IPS-18c (cell line): ENCODE measurements at regions not wholly inside any gene's neighbourhood (a gene's known extent, or its start where the extent isn't known, plus 50 kb on each side); places are given as distances from the start of the nearest gene placed in this dataset.

Experiments
- H3K4me3 ChIP-seq: 2 replicates; pipeline ENCODE4 v1.7.0; 2013; ENCODE audit warnings: low read depth, mild to moderate bottlenecking, low read length, moderate library complexity; ENCODE audit not compliant: insufficient read depth
- H3K9me3 ChIP-seq: one replicate; pipeline ENCODE4 v1.6.1; 2013; ENCODE audit warnings: mild to moderate bottlenecking, low read length, moderate library complexity; ENCODE audit not compliant: control insufficient read depth, insufficient read depth

GRCh38 chr22:48513446-48513845 is 1314.2 kb downstream of the BRD1 start:
- Histone ChIP-seq H3K4me3 (no peak overlapping the region), H3K9me3 (no peaks in the 10 kb centered on the region)

- Histone ChIP-seq H3K4me3 (no peak overlapping the region), H3K9me3 (peaks cover 3% of the 10 kb centered on the region)
Measured at GRCh38 chr22:48511781-48512327, 1315.8 kb downstream of the BRD1 start.

- peaks cover 3% of the 10 kb centered on the region for H3K9me3 ChIP-seq
Measured at GRCh38 chr22:48511211-48511610, 1316.5 kb downstream of the BRD1 start.

GRCh38 chr22:48510599-48510998 is 1317.1 kb downstream of the BRD1 start:
- H3K9me3 ChIP-seq, result peaks cover 3% of the 10 kb centered on the region
- H3K4me3 ChIP-seq, result no peak overlapping the region

More at GRCh38 chr22:48511211-48511610, 1316.5 kb downstream of the BRD1 start:
- H3K4me3 ChIP-seq, result no peak overlapping the region

GRCh38 chr22:48507595-48508350 is 1319.9 kb downstream of the BRD1 start:
- Histone ChIP-seq H3K9me3 (peaks cover 3% of the 10 kb centered on the region), H3K4me3 (no peak overlapping the region)

- peaks cover 3% of the 10 kb centered on the region for H3K9me3 ChIP-seq
- no peak overlapping the region for H3K4me3 ChIP-seq
Measured at GRCh38 chr22:48507171-48507570, 1320.5 kb downstream of the BRD1 start.

GRCh38 chr22:48506506-48507145 is 1321.0 kb downstream of the BRD1 start:
- H3K4me3 ChIP-seq, result no peak overlapping the region
- peaks cover 3% of the 10 kb centered on the region for H3K9me3 ChIP-seq

- peaks cover 3% of the 10 kb centered on the region for H3K9me3 ChIP-seq
Measured at GRCh38 chr22:48505891-48506290, 1321.8 kb downstream of the BRD1 start.

GRCh38 chr22:48504519-48505140 is 1323.0 kb downstream of the BRD1 start:
- no peak overlapping the region for H3K4me3 ChIP-seq
- H3K9me3 ChIP-seq, result peaks cover 3% of the 10 kb centered on the region

More at GRCh38 chr22:48505891-48506290, 1321.8 kb downstream of the BRD1 start:
- H3K4me3 ChIP-seq, result no peak overlapping the region

GRCh38 chr22:48503876-48504275 is 1323.8 kb downstream of the BRD1 start:
- Histone ChIP-seq H3K9me3 (peaks cover 3% of the 10 kb centered on the region), H3K4me3 (no peak overlapping the region)

- H3K9me3 ChIP-seq, result peaks cover 3% of the 10 kb centered on the region
- no peak overlapping the region for H3K4me3 ChIP-seq
Measured at GRCh38 chr22:48503035-48503625, 1324.5 kb downstream of the BRD1 start.

GRCh38 chr22:48501231-48501750 is 1326.4 kb downstream of the BRD1 start:
- Histone ChIP-seq H3K4me3 (no peak overlapping the region), H3K9me3 (no peaks in the 10 kb centered on the region)

GRCh38 chr22:48500471-48501230 is 1327.0 kb downstream of the BRD1 start:
- Histone ChIP-seq H3K4me3 (no peak overlapping the region), H3K9me3 (no peaks in the 10 kb centered on the region)

GRCh38 chr22:48499456-48500425 is 1327.9 kb downstream of the BRD1 start:
- no peaks in the 10 kb centered on the region for H3K9me3 ChIP-seq

GRCh38 chr22:48498526-48499331 is 1328.9 kb downstream of the BRD1 start:
- no peak overlapping the region for H3K4me3 ChIP-seq
- no peaks in the 10 kb centered on the region for H3K9me3 ChIP-seq

More at GRCh38 chr22:48499456-48500425, 1327.9 kb downstream of the BRD1 start:
- no peak overlapping the region for H3K4me3 ChIP-seq
